RPMI8226 (cell line): ENCODE measurements at regions not wholly inside any gene's neighbourhood (a gene's known extent, or its start where the extent isn't known, plus 50 kb on each side); places are given as distances from the start of the nearest gene placed in this dataset.
"Not testable (repeated sequence)": the region's sequence is repeated elsewhere in the genome, so short reads cannot be mapped to it uniquely, and the experiment has no call there.

Source experiments
- DNase-seq: peaks from one replicate; pipeline ENCODE4 v3.0.0-alpha.2; 2015

DNA sequence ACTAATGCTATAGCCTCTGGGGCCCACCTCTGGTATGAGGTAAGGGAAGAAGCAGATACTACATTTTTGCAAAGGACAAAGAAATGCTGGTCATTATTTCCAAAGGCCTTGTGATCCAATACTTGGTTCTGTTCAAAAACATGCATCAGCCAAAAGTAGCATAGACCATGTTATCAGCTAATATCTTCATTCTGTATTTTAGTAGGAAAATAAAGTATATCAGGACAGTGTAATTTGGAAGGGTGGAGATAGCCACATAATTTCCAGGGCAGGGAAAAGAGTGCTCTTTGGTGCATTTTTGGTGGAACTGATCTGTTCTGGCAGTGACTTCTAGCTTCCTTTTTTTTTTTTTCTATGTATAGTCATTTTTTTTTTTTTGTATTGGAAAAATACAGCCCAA is 258.0 kb upstream of the SOX4 start:
- DNase-seq: no peak

DNA sequence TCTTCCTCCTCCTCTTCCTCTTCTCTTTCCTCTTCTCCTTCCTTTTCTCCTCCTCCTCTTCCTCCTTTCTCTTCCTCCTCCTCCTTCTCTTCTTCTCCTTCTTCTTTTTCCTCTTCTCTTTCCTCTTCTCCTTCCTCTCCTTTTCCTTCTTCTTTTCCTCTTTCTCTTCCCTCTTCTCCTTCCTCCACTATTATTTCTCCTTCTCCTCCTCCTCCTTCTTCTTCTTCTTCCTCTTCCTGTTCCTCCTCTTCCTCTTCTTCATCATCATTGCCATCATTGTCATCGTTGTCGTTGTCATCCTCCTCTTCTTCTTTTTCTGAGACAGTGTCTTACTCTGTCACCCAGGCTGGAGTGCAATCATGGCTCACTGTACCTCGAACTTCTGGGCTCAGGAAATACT is 256.3 kb upstream of the SOX4 start:
- no peak for DNase-seq

GRCh38 chr6:21340573-21340972 is 253.0 kb upstream of the SOX4 start:
- DNase-seq: no peak

DNA sequence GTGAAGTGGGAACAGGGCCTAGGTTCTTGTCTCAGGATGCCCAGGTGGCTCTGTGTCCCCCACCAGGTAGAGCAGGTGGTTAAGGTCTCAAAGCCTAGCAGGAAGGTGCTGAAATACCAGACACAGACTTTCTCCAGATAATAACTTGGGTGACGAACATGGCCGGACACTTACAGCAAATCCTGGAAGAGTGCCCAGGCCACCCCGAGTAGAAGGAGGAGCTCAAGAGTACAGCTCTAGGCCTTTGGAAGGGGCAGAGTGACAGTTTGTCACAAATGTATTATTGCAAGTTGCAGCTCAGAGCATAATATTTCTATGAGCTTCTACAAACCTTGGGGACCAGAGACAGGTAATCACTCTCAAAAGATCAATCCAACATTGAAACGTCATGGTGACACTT is 251.6 kb upstream of the SOX4 start:
- DNase-seq: no peak

- DNase-seq: no peak
These were observed 251.1 kb upstream of the SOX4 start for GRCh38 chr6:21342501-21342900.

DNA sequence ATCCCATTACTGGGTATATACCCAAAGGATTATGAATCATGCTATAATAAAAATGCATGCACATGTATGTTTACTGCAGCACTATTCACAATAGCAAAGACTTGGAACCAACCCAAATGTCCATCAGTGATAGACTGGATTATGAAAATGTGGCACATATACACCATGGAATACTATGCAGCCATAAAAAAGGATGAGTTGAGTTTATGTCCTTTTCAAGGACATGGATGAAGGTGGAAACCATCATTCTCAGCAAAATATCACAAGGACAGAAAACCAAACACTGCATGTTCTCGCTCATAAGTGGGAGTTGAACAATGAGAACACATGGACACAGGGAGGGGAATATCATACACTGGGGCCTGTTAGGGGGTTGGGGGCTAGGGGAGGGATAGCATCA is 247.8 kb upstream of the SOX4 start:
- not testable (repeated sequence) for DNase-seq

DNA sequence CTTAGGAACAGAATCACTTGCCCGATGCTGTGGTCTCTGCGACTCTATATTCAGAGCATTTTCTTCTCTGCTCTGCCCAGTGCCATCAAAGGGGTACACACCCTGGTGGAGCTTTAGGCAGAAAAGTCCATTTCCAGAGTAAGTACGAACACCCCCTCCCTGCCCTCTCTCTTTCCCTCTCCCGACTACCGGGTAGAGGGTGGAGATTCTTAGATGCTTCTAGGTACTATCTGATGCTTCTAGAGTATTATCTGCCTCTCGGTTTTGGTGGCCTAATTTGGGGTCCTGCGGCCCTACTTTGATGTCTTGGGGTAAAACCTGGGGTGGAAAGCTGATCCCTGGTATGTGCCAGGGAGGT is 245.4 kb upstream of the SOX4 start:
- no peak for DNase-seq

- DNase-seq: no peak
These were observed 244.9 kb upstream of the SOX4 start for GRCh38 chr6:21348504-21349195.

- no peak for DNase-seq
These were observed 243.7 kb upstream of the SOX4 start for GRCh38 chr6:21349834-21350233.

- DNase-seq: no peak
These were observed 242.6 kb upstream of the SOX4 start for GRCh38 chr6:21350926-21351325.

DNA sequence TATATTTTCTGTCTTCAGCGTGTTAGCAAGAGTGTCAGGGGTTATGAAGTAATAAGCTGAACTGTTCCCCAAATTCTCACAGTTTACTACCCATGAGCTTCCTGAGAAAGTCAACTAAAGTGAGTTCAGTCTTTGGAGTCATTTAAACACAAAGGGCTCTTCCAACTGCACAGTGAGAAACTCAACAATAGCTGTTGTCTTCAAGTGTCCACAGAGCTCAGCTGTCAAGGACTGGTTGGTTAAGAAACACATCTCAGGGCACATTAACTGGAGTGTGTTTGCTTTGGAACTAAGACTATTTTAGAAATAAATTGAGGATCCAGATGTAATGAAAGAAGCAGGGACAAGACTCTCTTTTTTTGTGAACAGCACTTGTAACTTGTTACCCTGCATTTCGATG is 241.4 kb upstream of the SOX4 start:
- no peak for DNase-seq

DNA sequence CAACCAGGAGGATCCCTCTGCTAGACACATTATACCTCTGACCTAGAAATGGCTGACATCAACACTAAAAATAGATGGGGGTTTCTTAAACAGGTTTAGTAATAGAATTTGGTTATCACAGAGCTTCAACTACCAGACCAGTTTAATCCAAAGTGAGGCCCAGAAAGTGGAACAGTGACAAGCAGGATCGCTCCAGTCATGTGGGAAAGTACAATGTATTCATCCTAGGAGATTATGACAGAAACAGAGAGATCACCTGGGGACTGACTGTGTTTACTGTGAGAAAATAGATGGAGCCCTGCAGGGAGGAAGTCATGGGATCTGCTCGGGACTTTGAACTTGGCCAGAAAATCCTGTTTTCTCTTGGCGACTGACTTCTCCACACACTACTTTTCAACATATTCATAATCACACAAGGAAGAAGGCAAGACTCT is 238.7 kb upstream of the SOX4 start:
- DNase-seq: no peak

GRCh38 chr6:21355638-21356037 is 237.9 kb upstream of the SOX4 start:
- no peak for DNase-seq

DNA sequence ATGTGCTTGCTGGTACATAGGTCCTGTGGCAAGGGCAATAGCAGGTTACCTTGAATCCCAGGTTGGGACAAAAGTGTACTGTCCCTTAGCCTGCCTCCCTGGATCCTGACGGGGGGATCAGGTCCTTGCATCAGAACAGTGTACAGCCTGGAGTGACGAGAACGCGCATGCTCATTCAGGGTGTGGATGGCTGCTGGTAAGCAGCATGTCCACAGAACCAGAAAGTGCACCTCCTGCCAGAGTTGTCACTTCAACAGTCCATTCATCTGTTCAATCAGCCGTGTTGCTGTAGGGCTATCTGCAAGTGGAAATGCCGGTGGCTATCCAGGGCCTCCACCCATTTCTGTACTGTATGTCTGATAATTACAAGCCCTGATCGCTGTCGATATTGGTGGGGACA is 236.3 kb upstream of the SOX4 start:
- DNase-seq: no peak

- no peak for DNase-seq
These were observed 233.6 kb upstream of the SOX4 start for GRCh38 chr6:21359926-21360325.

DNA sequence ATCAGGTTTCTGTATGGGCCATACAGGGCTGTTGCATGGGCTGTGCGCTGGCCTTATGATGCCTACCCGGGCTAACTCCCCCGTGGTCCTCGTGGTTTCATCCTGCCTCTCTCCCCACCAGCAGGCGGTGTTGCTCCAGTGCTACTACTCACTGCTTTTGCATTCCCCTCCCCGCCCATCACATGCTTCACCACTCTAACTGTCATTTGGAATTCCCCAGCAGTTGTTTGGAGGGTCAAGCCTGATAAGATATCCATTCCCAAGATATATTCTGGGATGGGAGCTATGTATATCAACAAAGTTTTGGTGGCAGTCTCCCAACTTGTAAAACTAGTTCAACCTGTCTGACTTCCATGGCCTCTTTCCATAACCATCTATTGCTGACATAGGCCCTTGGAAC is 233.2 kb upstream of the SOX4 start:
- DNase-seq: no peak

DNA sequence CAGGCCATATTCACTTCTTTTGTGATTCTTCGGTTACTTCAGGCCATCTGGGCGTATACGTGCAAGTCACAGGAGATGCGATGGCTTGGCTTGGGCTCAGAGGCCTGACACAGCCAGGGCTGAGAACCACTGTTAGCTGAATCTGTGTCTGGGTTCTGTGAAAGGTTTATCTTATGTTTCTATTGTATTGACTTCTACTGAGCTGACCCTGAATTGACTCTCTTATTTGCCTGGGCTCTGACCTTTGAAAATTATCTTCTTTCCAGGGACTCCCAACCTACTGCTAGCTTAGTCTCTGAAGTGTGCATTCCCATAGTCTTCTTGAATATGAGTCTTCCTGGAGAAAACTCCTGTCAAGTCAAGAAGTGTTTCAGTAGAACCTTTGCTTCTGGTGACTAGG is 226.4 kb upstream of the SOX4 start:
- DNase-seq: no peak

- DNase-seq: no peak
These were observed 225.8 kb upstream of the SOX4 start for GRCh38 chr6:21367649-21368154.

DNA sequence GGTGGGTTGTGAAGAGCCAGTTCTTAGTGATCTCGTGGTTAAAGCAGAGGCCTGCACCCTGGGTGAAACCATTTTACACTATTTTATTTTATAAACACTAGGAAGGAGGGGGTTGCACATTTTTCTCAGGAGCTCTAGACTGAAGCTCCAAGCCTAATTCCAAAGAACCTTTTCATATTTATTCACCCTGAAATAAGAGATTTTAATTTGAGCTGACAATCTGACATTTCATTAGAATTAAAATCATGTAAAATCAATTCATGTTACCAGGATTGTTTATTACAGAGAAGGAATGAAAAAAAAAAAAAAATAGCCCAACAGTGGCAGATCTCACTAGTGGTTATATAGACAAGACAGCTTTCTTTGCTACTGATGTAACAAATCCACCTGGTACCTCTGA is 222.5 kb upstream of the SOX4 start:
- DNase-seq: no peak

GRCh38 chr6:21371676-21372171 is 221.8 kb upstream of the SOX4 start:
- no peak for DNase-seq

GRCh38 chr6:21375151-21376116 is 218.1 kb upstream of the SOX4 start:
- no peak for DNase-seq

- DNase-seq: no peak
These were observed 216.2 kb upstream of the SOX4 start for GRCh38 chr6:21377356-21377755.

DNA sequence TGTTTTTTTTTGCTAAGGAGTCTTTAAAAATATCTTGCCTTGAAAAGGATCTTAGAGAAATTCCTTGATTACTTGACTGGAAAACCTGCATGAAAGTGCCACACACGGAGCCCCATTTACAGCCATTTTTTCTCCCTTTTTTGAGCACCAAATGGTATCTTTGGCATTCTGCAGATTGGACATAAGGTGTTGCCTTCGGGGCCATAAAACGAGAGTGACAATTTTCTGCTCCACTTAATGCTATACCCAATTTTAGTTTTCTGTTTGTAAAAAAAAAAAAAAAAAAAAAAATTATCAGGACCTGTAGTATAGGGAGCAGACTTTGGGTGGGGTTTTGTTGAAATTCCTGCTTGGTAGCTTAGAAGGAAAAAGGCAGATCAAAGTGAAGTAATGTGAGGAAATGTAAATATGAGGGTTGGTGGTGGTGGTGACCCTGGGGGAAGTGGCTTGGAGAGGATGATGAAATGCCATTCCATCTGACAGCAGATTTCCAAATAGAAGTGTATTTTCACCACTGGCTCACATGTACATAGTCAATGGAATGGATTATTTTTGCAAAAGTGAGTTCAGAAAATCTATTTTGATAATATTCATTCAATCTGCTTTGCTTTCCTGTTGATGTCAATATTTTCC is 212.1 kb upstream of the SOX4 start:
- DNase-seq: no peak
